ENCODE measurements at regions not wholly inside any gene's neighbourhood (a gene's known extent, or its start where the extent isn't known, plus 50 kb on each side); places are given as distances from the start of the nearest gene placed in this dataset.

GRCh38 chr10:112005044-112005443 is 178.5 kb downstream of the GPAM start:
- DNase-seq (ENCODE audit: low read depth in 1 of 2, low spot score in 1 of 2): no peak
- ChIA-PET POLR2A (no interaction called here), CTCF (no interaction called here)
- WGBS (ENCODE audit: missing lambda C conversion rate): 19% methylated on average over 3 of the region's 3 CpGs
- no peak for FAIRE-seq
- Histone ChIP-seq H3K9me3 (no peaks in the 10 kb centered on the region), H3K4me2 (no peak overlapping the region), H3K4me1 (no peaks in the 10 kb centered on the region), H3K4me3 (no peak overlapping the region), H3K27ac (no peak overlapping the region)
- no peak for ATAC-seq
- TF ChIP-seq HEYL (CRISPR knock-in tag; IDR thresholded peaks at IDR 0.05): no peak
- TF ChIP-seq FOSL2 (IDR thresholded peaks at IDR 0.05): no peak
- TF ChIP-seq FOSL2 (CRISPR knock-in tag; IDR thresholded peaks at IDR 0.05): no peak
- no peak for TF ChIP-seq KDM5A (IDR thresholded peaks at IDR 0.05)
- TF ChIP-seq HOXB13 (CRISPR knock-in tag; IDR thresholded peaks at IDR 0.05; ENCODE audit: low read depth): no peak
- no peak for TF ChIP-seq JUN (IDR thresholded peaks at IDR 0.05)
- no peak for TF ChIP-seq RAD21 (conservative IDR thresholded peaks at IDR 0.05 in 1 of 2, IDR thresholded peaks at IDR 0.05 in 1 of 2)
- no peak for TF ChIP-seq MAZ (IDR thresholded peaks at IDR 0.05; ENCODE audit: borderline replicate concordance, low read depth, low read length)
- TF ChIP-seq RCOR1 (IDR thresholded peaks at IDR 0.05; ENCODE audit: low read depth, low read length): no peak
- no peak for TF ChIP-seq REST (IDR thresholded peaks at IDR 0.05)
- TF ChIP-seq ESRRA (IDR thresholded peaks at IDR 0.05; ENCODE audit: borderline replicate concordance, low read length): no peak
- TF ChIP-seq E2F6 (IDR thresholded peaks at IDR 0.05; ENCODE audit: borderline replicate concordance, low read depth): no peak

- ATAC-seq (no peak), DNase-seq (ENCODE audit: low read depth in 1 of 2, low spot score in 1 of 2) (no peak), FAIRE-seq (no peak)
- H3K4me2 ChIP-seq: no peak overlapping the region
- ChIA-PET CTCF (interaction anchor here (0.6 to 1.9 kb wide), 2 partner anchors 77 to 266 kb away, joined by 4 to 5 read pairs; no protein-coding TSS in a partner anchor), POLR2A (no interaction called here)
- H3K27ac ChIP-seq: no peak overlapping the region
- H3K4me3 ChIP-seq: no peak overlapping the region
- H3K9me3 ChIP-seq: no peaks in the 10 kb centered on the region
- no peaks in the 10 kb centered on the region for H3K4me1 ChIP-seq
- 87% methylated on average over 2 of the region's 2 CpGs for WGBS (ENCODE audit: missing lambda C conversion rate)
- TF ChIP-seq TFCP2L1 (CRISPR knock-in tag; IDR thresholded peaks at IDR 0.05): no peak
- TF ChIP-seq CBX8 (IDR thresholded peaks at IDR 0.05): no peak
- no peak for TF ChIP-seq E2F6 (IDR thresholded peaks at IDR 0.05; ENCODE audit: borderline replicate concordance, low read depth)
- TF ChIP-seq ZSCAN20 (CRISPR knock-in tag; IDR thresholded peaks at IDR 0.05): no peak
- TF ChIP-seq MAZ (IDR thresholded peaks at IDR 0.05; ENCODE audit: borderline replicate concordance, low read depth, low read length): no peak
- no peak for TF ChIP-seq USF2 (IDR thresholded peaks at IDR 0.05)
- no peak for TF ChIP-seq SREBF2 (IDR thresholded peaks at IDR 0.05)
- TF ChIP-seq CHD4 (IDR thresholded peaks at IDR 0.05; ENCODE audit: borderline replicate concordance): no peak
- no peak for TF ChIP-seq FOXS1 (CRISPR knock-in tag; IDR thresholded peaks at IDR 0.05)
- no peak for TF ChIP-seq NFE2L2 (conservative IDR thresholded peaks at IDR 0.05; ENCODE audit: low read length)
Measured at GRCh38 chr10:112006407-112006806, 177.2 kb downstream of the GPAM start.
